ENCODE measurements at regions not wholly inside any gene's neighbourhood (a gene's known extent, or its start where the extent isn't known, plus 50 kb on each side); places are given as distances from the start of the nearest gene placed in this dataset.

GRCh38 chr13:82439159-82439904 lies 1442.9 kb downstream of the SLITRK1 start:
- BruUV-seq (replicated peaks) = no TSS peak

More at GRCh38 chr13:82439159-82439904, 1442.9 kb downstream of the SLITRK1 start:
- Histone ChIP-seq H3K27ac (ENCODE audit: insufficient read depth, low read depth, low read length) (no peak overlapping the region), H3K9me1 (replicated peaks; ENCODE audit: control insufficient read depth, extremely low read depth, insufficient read depth, low read length) (no peaks in the 10 kb centered on the region), H3K9me3 (replicated peaks; ENCODE audit: control insufficient read depth, insufficient read depth, low read length) (peaks cover 4% of the 10 kb centered on the region), H2AFZ (ENCODE audit: low read depth, low read length) (no peak overlapping the region), H3K4me2 (ENCODE audit: insufficient read depth, low read length) (no peak overlapping the region), H3K79me2 (ENCODE audit: control insufficient read depth, insufficient read depth, low read length) (no peaks in the 10 kb centered on the region), H4K20me1 (replicated peaks; ENCODE audit: control insufficient read depth, extremely low read depth, insufficient read depth, low read length) (no peaks in the 10 kb centered on the region), H3K4me3 (replicated peaks in 1 of 3; ENCODE audit: insufficient read depth in 1 of 3, low read depth in 1 of 3, low read length in 3 of 3) (no peak overlapping the region), H3K4me1 (ENCODE audit: control insufficient read depth, extremely low read depth, insufficient read depth, low read length) (no peaks in the 10 kb centered on the region), H3K27me3 (ENCODE audit: control insufficient read depth in 2 of 2, insufficient read depth in 2 of 2, low read length in 2 of 2) (no peaks in the 10 kb centered on the region), H3K9ac (replicated peaks; ENCODE audit: extremely low read depth, insufficient read depth, low read length) (no peak overlapping the region), H3K36me3 (ENCODE audit: control insufficient read depth in 2 of 2, extremely low read depth in 1 of 2, insufficient read depth in 2 of 2, low read length in 2 of 2) (no peaks in the 10 kb centered on the region)
- POLR2A ChIA-PET = no interaction called here
- no peak for FAIRE-seq
- CTCF ChIA-PET = no interaction called here
- dilution Hi-C loops (cut with MboI; ENCODE audit: extremely low pct_ligation_motif_present, low sequenced_read_pairs) = no loop called here
- TF ChIP-seq JUN (IDR thresholded peaks at IDR 0.05; ENCODE audit: borderline replicate concordance, insufficient read depth, insufficient read length, low read depth) (no peak), POLR2AphosphoS5 (IDR thresholded peaks at IDR 0.05; ENCODE audit: insufficient read depth, low read depth, low read length) (no peak), CTCF (IDR thresholded peaks at IDR 0.05; ENCODE audit: extremely low read depth in 1 of 2, insufficient read depth in 1 of 2, low read depth in 1 of 2, low read length in 2 of 2) (no peak), GATA2 (IDR thresholded peaks at IDR 0.05; ENCODE audit: insufficient read depth, insufficient read length, low read depth, low read length) (no peak), FOS (IDR thresholded peaks at IDR 0.05; ENCODE audit: borderline replicate concordance, insufficient read depth, low read length) (no peak), EZH2 (IDR thresholded peaks at IDR 0.05; ENCODE audit: borderline replicate concordance, low read depth, low read length, severe bottlenecking) (no peak), POLR2A (IDR thresholded peaks at IDR 0.05; ENCODE audit: low read depth, low read length) (no peak), MYC (IDR thresholded peaks at IDR 0.05; ENCODE audit: low read depth, low read length) (no peak)
- TF ChIP-seq, protein P1, sequence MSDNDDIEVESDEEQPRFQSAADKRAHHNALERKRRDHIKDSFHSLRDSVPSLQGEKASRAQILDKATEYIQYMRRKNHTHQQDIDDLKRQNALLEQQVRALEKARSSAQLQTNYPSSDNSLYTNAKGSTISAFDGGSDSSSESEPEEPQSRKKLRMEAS (IDR thresholded peaks at IDR 0.05; ENCODE audit: insufficient read depth, insufficient read length) = no peak
- intact Hi-C loops (cut with micrococcal nuclease) = no loop called here
- no peak for DNase-seq (ENCODE audit: low read depth, low spot score)

All from endothelial cell of umbilical vein (primary cell).